ENCODE measurements at regions not wholly inside any gene's neighbourhood (a gene's known extent, or its start where the extent isn't known, plus 50 kb on each side); places are given as distances from the start of the nearest gene placed in this dataset.

DNA sequence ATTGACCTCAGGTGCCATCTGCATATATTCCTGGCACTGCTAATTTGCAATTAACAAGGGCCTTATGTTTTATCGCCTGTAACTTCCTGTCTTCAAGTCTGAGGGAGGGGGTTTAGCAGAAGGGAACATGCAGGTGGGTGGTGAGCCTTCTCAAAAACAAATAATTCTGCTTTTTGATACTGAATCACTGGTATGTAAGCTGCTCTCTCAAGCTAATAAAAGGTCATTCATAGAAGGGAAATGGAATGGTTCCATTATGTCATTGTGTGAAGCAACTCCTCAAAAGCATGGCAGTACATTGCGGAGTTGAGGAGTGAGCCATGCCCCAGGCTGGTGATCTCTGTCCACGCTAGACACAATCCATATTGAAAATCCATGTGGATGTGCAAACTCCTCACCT lies 414.8 kb upstream of the ID2 start:
- no peaks in the 10 kb centered on the region for H3K4me1 Mint-ChIP-seq (ENCODE audit: low read depth)
- no peak for DNase-seq
- no peaks in the 10 kb centered on the region for H3K36me3 Mint-ChIP-seq (ENCODE audit: low read depth)
- H3K9me3 Mint-ChIP-seq = no peaks in the 10 kb centered on the region
- H3K27ac Mint-ChIP-seq = no peak overlapping the region
- peaks cover 5% of the 10 kb centered on the region for H3K27me3 Mint-ChIP-seq (ENCODE audit: insufficient read depth)
- TF ChIP-seq, protein P1, sequence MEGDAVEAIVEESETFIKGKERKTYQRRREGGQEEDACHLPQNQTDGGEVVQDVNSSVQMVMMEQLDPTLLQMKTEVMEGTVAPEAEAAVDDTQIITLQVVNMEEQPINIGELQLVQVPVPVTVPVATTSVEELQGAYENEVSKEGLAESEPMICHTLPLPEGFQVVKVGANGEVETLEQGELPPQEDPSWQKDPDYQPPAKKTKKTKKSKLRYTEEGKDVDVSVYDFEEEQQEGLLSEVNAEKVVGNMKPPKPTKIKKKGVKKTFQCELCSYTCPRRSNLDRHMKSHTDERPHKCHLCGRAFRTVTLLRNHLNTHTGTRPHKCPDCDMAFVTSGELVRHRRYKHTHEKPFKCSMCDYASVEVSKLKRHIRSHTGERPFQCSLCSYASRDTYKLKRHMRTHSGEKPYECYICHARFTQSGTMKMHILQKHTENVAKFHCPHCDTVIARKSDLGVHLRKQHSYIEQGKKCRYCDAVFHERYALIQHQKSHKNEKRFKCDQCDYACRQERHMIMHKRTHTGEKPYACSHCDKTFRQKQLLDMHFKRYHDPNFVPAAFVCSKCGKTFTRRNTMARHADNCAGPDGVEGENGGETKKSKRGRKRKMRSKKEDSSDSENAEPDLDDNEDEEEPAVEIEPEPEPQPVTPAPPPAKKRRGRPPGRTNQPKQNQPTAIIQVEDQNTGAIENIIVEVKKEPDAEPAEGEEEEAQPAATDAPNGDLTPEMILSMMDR (IDR thresholded peaks at IDR 0.05) = no peak
- no peak overlapping the region for H3K4me3 Mint-ChIP-seq

DNA sequence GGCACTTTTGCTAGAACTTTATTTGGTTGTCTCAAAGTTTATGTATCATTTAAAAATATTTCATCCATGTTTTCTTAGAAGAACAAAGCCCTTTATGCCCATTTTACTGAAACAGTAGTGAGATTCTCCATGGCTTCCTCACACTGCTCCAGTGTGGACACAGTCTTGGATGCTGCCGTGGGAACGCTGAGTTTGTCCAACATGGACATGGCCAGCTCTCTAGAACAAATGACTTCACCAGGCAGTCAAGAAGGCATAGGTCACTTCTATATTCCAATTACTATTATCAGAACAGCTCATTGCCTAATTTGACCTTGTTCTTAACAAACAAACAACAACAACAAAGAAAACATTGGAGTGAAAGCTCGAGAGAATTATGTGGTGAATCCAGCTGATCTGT lies 414.1 kb upstream of the ID2 start:
- Mint-ChIP-seq H3K36me3 (ENCODE audit: low read depth) (no peaks in the 10 kb centered on the region), H3K4me1 (ENCODE audit: low read depth) (no peaks in the 10 kb centered on the region), H3K27me3 (ENCODE audit: insufficient read depth) (peaks cover 5% of the 10 kb centered on the region), H3K27ac (no peak overlapping the region), H3K9me3 (no peaks in the 10 kb centered on the region), H3K4me3 (no peak overlapping the region)
- TF ChIP-seq, protein P1 (IDR thresholded peaks at IDR 0.05) = no peak
- no peak for DNase-seq

DNA sequence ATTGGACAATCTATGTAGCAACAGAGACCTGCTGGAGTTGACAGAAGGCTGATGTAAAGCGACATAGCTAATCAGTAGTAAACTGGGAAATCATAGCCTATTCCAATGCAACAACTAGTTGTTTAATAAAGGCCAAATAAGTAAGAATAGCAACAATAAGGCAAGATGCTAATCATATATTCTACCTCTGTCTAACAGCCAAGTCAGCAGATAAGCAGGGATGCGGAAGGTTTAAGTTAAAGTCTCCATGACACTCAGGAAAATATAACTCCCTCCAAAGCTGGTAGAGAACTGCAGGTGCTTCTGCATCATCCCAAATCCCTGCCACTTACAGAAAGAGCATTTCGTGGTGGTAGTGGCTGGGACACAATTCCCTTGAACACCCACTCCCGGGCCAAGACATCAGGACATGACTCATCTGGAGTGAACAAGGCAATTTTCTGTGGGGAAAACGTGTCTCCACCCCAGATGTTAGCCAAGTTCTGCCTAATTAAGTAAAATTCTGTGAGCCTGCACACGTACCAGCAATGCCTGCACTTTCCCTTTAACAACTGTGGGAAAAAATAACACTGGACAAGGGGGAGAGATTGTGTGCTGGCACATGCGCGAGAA lies 413.6 kb upstream of the ID2 start:
- H3K4me3 Mint-ChIP-seq = no peak overlapping the region
- H3K27ac Mint-ChIP-seq = no peak overlapping the region
- no peaks in the 10 kb centered on the region for H3K36me3 Mint-ChIP-seq (ENCODE audit: low read depth)
- no peaks in the 10 kb centered on the region for H3K9me3 Mint-ChIP-seq
- no peaks in the 10 kb centered on the region for H3K4me1 Mint-ChIP-seq (ENCODE audit: low read depth)
- TF ChIP-seq, protein P1 (IDR thresholded peaks at IDR 0.05) = no peak
- no peak for DNase-seq
- H3K27me3 Mint-ChIP-seq (ENCODE audit: insufficient read depth) = peaks cover 5% of the 10 kb centered on the region

DNA sequence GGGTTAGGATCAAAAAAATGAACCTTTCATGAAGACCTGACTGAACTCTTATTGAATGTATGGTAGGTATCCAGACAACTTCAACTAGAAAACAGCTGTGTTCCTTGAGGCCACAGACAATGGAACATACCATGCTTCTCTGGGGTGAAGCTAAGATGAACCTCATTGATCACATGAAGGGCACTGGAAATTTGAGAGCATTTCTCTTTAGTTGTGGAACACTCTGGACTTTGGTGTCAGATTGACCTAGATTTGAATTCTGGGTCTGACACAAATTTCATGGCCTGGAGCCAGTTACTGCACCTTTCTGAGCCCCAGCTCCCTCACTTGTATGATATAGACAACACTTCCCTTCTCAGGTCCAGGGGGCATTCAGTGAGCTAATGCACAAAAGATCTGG lies 411.2 kb upstream of the ID2 start:
- H3K36me3 Mint-ChIP-seq (ENCODE audit: low read depth) = no peaks in the 10 kb centered on the region

DNA sequence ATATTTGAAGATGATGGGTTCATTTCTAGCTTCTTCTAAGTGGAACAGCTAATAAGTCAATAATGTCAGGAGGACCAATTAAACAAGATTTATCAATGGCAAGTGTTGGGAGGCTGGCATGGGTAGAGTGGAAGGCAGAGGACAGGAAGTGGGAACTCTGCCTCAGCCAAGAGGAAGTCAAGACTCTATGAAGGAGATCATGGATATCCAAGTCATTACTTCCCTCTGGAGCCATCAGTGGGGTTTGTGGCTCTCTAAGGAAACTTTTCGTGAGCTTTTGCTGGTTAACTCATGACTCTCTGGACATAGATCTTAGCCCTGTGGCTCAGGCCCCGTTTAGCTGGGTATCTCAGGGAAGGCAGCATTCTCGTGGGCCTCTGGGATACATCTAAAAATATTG lies 410.4 kb upstream of the ID2 start:
- no peaks in the 10 kb centered on the region for H3K4me1 Mint-ChIP-seq (ENCODE audit: low read depth)
- H3K36me3 Mint-ChIP-seq (ENCODE audit: low read depth) = no peaks in the 10 kb centered on the region
- H3K9me3 Mint-ChIP-seq = peaks cover 6% of the 10 kb centered on the region; the same call in 1 of the 2 replicates
- H3K27me3 Mint-ChIP-seq (ENCODE audit: insufficient read depth) = peaks cover 13% of the 10 kb centered on the region
- TF ChIP-seq, protein P1 (IDR thresholded peaks at IDR 0.05) = no peak
- H3K27ac Mint-ChIP-seq = no peak overlapping the region
- H3K4me3 Mint-ChIP-seq = no peak overlapping the region
- no peak for DNase-seq

More for the DNA sequence above, 411.2 kb upstream of the ID2 start:
- no peak for DNase-seq
- TF ChIP-seq, protein P1 (IDR thresholded peaks at IDR 0.05) = no peak
- Mint-ChIP-seq H3K4me1 (ENCODE audit: low read depth) (no peaks in the 10 kb centered on the region), H3K9me3 (peaks cover 6% of the 10 kb centered on the region; the same call in 1 of the 2 replicates), H3K4me3 (no peak overlapping the region), H3K27ac (no peak overlapping the region), H3K27me3 (ENCODE audit: insufficient read depth) (peaks cover 9% of the 10 kb centered on the region)

All from HFFc6 (cell line).